Fibroblast of skin of left quadriceps (primary cell): ENCODE measurements at regions not wholly inside any gene's neighbourhood (a gene's known extent, or its start where the extent isn't known, plus 50 kb on each side); places are given as distances from the start of the nearest gene placed in this dataset.

Source experiments
- DNase-seq, 2 experiments: peaks; one replicate each; pipeline ENCODE4 v3.0.0-alpha.2; 2013; ENCODE audit warnings: low read depth in 2 of 2

GRCh38 chr16:59719121-59719520, 985.0 kb upstream of the GOT2 start:
- DNase-seq, result peak; percentile 14 to 15

GRCh38 chr16:59707436-59708226, 973.5 kb upstream of the GOT2 start:
- DNase-seq, result no peak

- peak; percentile 34 for DNase-seq
Measured at GRCh38 chr16:59701963-59702930, 968.1 kb upstream of the GOT2 start.

- no peak for DNase-seq
Measured at GRCh38 chr16:59699786-59700185, 965.7 kb upstream of the GOT2 start.

- peak; percentile 88 to 89 for DNase-seq
Measured at GRCh38 chr16:59698346-59699020, 964.4 kb upstream of the GOT2 start.

- peak; percentile 17 to 18 for DNase-seq
Measured at GRCh38 chr16:59697761-59698160, 963.6 kb upstream of the GOT2 start.

GRCh38 chr16:59697236-59697635, 963.1 kb upstream of the GOT2 start:
- no peak for DNase-seq

- no peak for DNase-seq
Measured at GRCh38 chr16:59696495-59696894, 962.4 kb upstream of the GOT2 start.

- no peak for DNase-seq
Measured at GRCh38 chr16:59690216-59690615, 956.1 kb upstream of the GOT2 start.

- DNase-seq, result no peak
Measured at GRCh38 chr16:59688006-59688405, 953.9 kb upstream of the GOT2 start.

- DNase-seq, result no peak
Measured at GRCh38 chr16:59686405-59686804, 952.3 kb upstream of the GOT2 start.

- DNase-seq, result peak; percentile 24 to 26
Measured at GRCh38 chr16:59684911-59685310, 950.8 kb upstream of the GOT2 start.

- DNase-seq, result no peak
Measured at GRCh38 chr16:59683709-59684108, 949.6 kb upstream of the GOT2 start.

- no peak for DNase-seq
Measured at GRCh38 chr16:59665618-59666220, 931.6 kb upstream of the GOT2 start.

GRCh38 chr16:59658572-59658971, 924.5 kb upstream of the GOT2 start:
- no peak for DNase-seq

- no peak for DNase-seq
Measured at GRCh38 chr16:59655031-59655430, 920.9 kb upstream of the GOT2 start.

- no peak for DNase-seq
Measured at GRCh38 chr16:59654455-59654854, 920.3 kb upstream of the GOT2 start.

- DNase-seq, result no peak
Measured at GRCh38 chr16:59651662-59652061, 917.5 kb upstream of the GOT2 start.

- no peak for DNase-seq
Measured at GRCh38 chr16:59645194-59645593, 911.1 kb upstream of the GOT2 start.

GRCh38 chr16:59635674-59636073, 901.6 kb upstream of the GOT2 start:
- DNase-seq, result peak; percentile 83

- peak; percentile 16 to 18 for DNase-seq
Measured at GRCh38 chr16:59634951-59635350, 900.8 kb upstream of the GOT2 start.
